ENCODE measurements at regions not wholly inside any gene's neighbourhood (a gene's known extent, or its start where the extent isn't known, plus 50 kb on each side); places are given as distances from the start of the nearest gene placed in this dataset.

DNA sequence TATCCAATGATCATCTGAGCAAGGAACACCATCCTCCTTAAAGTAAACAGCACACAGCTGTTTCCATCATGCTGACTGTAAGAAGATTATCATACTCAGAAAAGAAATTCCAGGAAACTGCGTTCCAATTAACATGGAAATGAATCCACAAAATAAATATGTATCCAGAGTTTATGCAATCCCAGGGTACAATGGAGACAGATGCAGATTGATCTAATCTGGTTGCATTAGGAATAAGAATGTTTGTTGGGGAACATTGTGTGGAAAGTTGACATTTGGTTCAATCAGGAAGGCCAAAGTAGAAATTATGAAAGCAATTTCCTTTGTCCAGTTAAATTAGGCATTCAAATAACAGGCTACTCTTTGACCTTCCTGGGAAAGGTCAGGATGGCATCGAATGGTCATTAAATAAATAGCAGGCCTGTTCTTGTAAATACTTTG is 236.9 kb upstream of the AMIGO2 start:
- TF ChIP-seq, protein P1, sequence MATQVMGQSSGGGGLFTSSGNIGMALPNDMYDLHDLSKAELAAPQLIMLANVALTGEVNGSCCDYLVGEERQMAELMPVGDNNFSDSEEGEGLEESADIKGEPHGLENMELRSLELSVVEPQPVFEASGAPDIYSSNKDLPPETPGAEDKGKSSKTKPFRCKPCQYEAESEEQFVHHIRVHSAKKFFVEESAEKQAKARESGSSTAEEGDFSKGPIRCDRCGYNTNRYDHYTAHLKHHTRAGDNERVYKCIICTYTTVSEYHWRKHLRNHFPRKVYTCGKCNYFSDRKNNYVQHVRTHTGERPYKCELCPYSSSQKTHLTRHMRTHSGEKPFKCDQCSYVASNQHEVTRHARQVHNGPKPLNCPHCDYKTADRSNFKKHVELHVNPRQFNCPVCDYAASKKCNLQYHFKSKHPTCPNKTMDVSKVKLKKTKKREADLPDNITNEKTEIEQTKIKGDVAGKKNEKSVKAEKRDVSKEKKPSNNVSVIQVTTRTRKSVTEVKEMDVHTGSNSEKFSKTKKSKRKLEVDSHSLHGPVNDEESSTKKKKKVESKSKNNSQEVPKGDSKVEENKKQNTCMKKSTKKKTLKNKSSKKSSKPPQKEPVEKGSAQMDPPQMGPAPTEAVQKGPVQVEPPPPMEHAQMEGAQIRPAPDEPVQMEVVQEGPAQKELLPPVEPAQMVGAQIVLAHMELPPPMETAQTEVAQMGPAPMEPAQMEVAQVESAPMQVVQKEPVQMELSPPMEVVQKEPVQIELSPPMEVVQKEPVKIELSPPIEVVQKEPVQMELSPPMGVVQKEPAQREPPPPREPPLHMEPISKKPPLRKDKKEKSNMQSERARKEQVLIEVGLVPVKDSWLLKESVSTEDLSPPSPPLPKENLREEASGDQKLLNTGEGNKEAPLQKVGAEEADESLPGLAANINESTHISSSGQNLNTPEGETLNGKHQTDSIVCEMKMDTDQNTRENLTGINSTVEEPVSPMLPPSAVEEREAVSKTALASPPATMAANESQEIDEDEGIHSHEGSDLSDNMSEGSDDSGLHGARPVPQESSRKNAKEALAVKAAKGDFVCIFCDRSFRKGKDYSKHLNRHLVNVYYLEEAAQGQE (IDR thresholded peaks at IDR 0.05; ENCODE audit: insufficient read depth in 1 of 2, low read depth in 2 of 2, low read length in 2 of 2) = no peak
- TF ChIP-seq POLR2AphosphoS5 (IDR thresholded peaks at IDR 0.05; ENCODE audit: low read depth, low read length) (no peak), FOXP2 (optimal IDR thresholded peaks at IDR 0.05; ENCODE audit: borderline replicate concordance, extremely low read depth, extremely low read length, insufficient read depth) (no peak), TAF1 (IDR thresholded peaks at IDR 0.05; ENCODE audit: borderline replicate concordance, insufficient read depth, low read length) (no peak), SIN3A (IDR thresholded peaks at IDR 0.05; ENCODE audit: borderline replicate concordance, insufficient read depth, low read length) (no peak)

DNA sequence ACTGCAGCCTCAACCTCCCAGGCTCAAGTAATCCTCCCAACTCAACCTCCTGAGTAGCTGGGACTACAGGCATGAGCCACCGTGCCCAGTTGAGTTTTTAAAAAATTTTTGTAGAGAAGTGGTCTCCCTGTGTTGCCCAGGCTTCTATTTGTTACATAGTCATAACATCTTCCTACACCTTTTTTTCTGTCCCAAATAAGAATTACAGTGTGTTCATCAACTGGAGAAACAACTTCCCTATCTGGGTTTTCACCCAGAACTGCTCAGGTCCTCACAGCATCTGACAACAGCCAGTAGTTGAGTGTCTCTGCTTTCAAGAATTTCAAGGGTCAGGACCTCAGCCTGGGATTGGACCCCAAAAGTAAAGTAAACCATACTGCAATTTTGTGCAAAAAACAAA is 235.2 kb upstream of the AMIGO2 start:
- TF ChIP-seq TAF1 (IDR thresholded peaks at IDR 0.05; ENCODE audit: borderline replicate concordance, insufficient read depth, low read length) (no peak), SIN3A (IDR thresholded peaks at IDR 0.05; ENCODE audit: borderline replicate concordance, insufficient read depth, low read length) (no peak), FOXP2 (optimal IDR thresholded peaks at IDR 0.05; ENCODE audit: borderline replicate concordance, extremely low read depth, extremely low read length, insufficient read depth) (no peak), POLR2AphosphoS5 (IDR thresholded peaks at IDR 0.05; ENCODE audit: low read depth, low read length) (no peak)
- TF ChIP-seq, protein P1 (IDR thresholded peaks at IDR 0.05; ENCODE audit: insufficient read depth in 1 of 2, low read depth in 2 of 2, low read length in 2 of 2) = no peak

DNA sequence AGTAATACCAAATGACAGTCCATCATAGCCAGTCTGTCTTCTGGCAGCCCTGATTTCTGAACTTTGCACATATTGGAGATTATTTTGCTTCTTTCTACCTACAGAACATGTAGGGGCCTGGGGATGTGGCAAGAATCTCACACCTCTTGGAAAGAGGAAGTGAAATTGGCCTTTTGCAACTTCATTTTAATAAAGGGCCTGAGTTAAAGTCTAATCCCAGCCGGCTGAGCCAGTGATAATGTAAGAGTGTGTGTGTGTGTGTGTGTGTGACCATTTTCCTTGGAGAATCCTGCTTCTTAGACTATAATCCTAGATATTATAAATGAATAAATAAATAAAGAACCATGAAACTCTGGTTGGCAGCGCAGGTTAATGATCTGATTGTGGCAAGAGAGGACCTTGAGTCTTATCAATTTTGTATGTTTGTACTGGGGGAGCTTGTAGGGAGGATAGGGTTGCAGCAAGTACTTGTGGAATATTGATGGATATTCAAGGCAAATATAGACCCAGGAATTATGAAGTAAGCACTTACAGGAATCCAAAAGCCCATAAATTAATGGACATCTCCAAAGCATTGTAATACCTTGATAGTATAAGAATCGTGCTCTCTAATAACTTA is 233.2 kb upstream of the AMIGO2 start:
- TF ChIP-seq FOXP2 (optimal IDR thresholded peaks at IDR 0.05; ENCODE audit: borderline replicate concordance, extremely low read depth, extremely low read length, insufficient read depth) (no peak), SIN3A (IDR thresholded peaks at IDR 0.05; ENCODE audit: borderline replicate concordance, insufficient read depth, low read length) (no peak), TAF1 (IDR thresholded peaks at IDR 0.05; ENCODE audit: borderline replicate concordance, insufficient read depth, low read length) (no peak), POLR2AphosphoS5 (IDR thresholded peaks at IDR 0.05; ENCODE audit: low read depth, low read length) (no peak)
- TF ChIP-seq, protein P1 (IDR thresholded peaks at IDR 0.05; ENCODE audit: insufficient read depth in 1 of 2, low read depth in 2 of 2, low read length in 2 of 2) = no peak

- TF ChIP-seq, protein P1 (IDR thresholded peaks at IDR 0.05; ENCODE audit: insufficient read depth in 1 of 2, low read depth in 2 of 2, low read length in 2 of 2) = no peak
- TF ChIP-seq POLR2AphosphoS5 (IDR thresholded peaks at IDR 0.05; ENCODE audit: low read depth, low read length) (no peak), TAF1 (IDR thresholded peaks at IDR 0.05; ENCODE audit: borderline replicate concordance, insufficient read depth, low read length) (no peak), SIN3A (IDR thresholded peaks at IDR 0.05; ENCODE audit: borderline replicate concordance, insufficient read depth, low read length) (no peak), FOXP2 (optimal IDR thresholded peaks at IDR 0.05; ENCODE audit: borderline replicate concordance, extremely low read depth, extremely low read length, insufficient read depth) (no peak)
Measured at GRCh38 chr12:47312147-47312546, 232.4 kb upstream of the AMIGO2 start.
